Liver (tissue), 7 donors: ENCODE measurements at regions not wholly inside any gene's neighbourhood (a gene's known extent, or its start where the extent isn't known, plus 50 kb on each side); places are given as distances from the start of the nearest gene placed in this dataset.

ENCODE experiments used
- DNase-seq: peaks from one replicate; pipeline ENCODE4 v3.0.0-alpha.2; 2017; ENCODE audit warnings: low spot score
- H3K27ac ChIP-seq, 2 donors: one replicate each; pipeline ENCODE4 v1.7.0; 2013; ENCODE audit warnings: inconsistent platforms in 2 of 2, low read length in 2 of 2, control low read depth in 1 of 2, low read depth in 1 of 2, mild to moderate bottlenecking in 1 of 2
- H3K27me3 ChIP-seq, 4 donors: one replicate each; pipeline versions ENCODE4 v1.6.1 to v1.7.0; 2013; ENCODE audit warnings: low read length in 3 of 4, inconsistent platforms in 1 of 4, mild to moderate bottlenecking in 1 of 4, moderate library complexity in 1 of 4; ENCODE audit not compliant: control insufficient read depth in 4 of 4, insufficient read depth in 4 of 4
- H3K36me3 ChIP-seq, 4 donors: one replicate each; pipeline versions ENCODE4 v1.6.1 to v1.7.0; 2013; ENCODE audit warnings: low read length in 3 of 4, mild to moderate bottlenecking in 3 of 4, low read depth in 1 of 4, moderate library complexity in 1 of 4; ENCODE audit not compliant: control insufficient read depth in 4 of 4, insufficient read depth in 3 of 4
- H3K4me1 ChIP-seq, 4 donors: one replicate each; pipeline versions ENCODE4 v1.6.1 to v1.7.0; 2013; ENCODE audit warnings: low read length in 3 of 4, mild to moderate bottlenecking in 3 of 4, moderate library complexity in 1 of 4; ENCODE audit not compliant: control insufficient read depth in 4 of 4, insufficient read depth in 4 of 4
- H3K4me3 ChIP-seq, 3 donors: one replicate each; pipeline versions ENCODE4 v1.6.1 to v1.7.0; 2013; ENCODE audit warnings: low read length in 3 of 3, control low read depth in 1 of 3, low read depth in 1 of 3, mild to moderate bottlenecking in 1 of 3
- H3K9ac ChIP-seq, 2 donors: one replicate each; pipeline ENCODE4 v1.7.0; 2013; ENCODE audit warnings: low read length in 2 of 2, mild to moderate bottlenecking in 2 of 2, moderate library complexity in 2 of 2, control low read depth in 1 of 2, low read depth in 1 of 2
- H3K9me3 ChIP-seq, 4 donors: one replicate each; pipeline versions ENCODE4 v1.6.1 to v1.7.0; 2013; ENCODE audit warnings: low read length in 3 of 4; ENCODE audit not compliant: control insufficient read depth in 4 of 4
- FOXA2 ChIP-seq: IDR thresholded peaks from 2 replicates; pipeline ENCODE4 v1.6.1; 2016; ENCODE audit warnings: antibody characterized with exemption
- GABPA ChIP-seq, 2 donors: IDR thresholded peaks in 1 of 2; conservative IDR thresholded peaks in 1 of 2; 2 replicates each; pipeline ENCODE4 v1.6.1; 2016; ENCODE audit warnings: antibody characterized with exemption in 2 of 2, mild to moderate bottlenecking in 1 of 2, moderate library complexity in 1 of 2
- HNF4A ChIP-seq, 2 donors: conservative IDR thresholded peaks; 2 replicates each; pipeline ENCODE4 v1.6.1; 2016; ENCODE audit warnings: antibody characterized with exemption in 2 of 2, mild to moderate bottlenecking in 2 of 2
- JUND ChIP-seq, 2 donors: IDR thresholded peaks; 2 replicates each; pipeline ENCODE4 v1.6.1; 2016; ENCODE audit warnings: antibody characterized with exemption in 2 of 2
- MAX ChIP-seq: IDR thresholded peaks from 2 replicates; pipeline ENCODE4 v1.6.1; 2016; ENCODE audit warnings: antibody characterized with exemption
- NR2F2 ChIP-seq: IDR thresholded peaks from 2 replicates; pipeline ENCODE4 v1.6.1; 2016; ENCODE audit warnings: antibody characterized with exemption
- RAD21 ChIP-seq, 2 donors: IDR thresholded peaks; 2 replicates each; pipeline ENCODE4 v1.6.1; 2016; ENCODE audit warnings: antibody characterized with exemption in 2 of 2, mild to moderate bottlenecking in 2 of 2
- REST ChIP-seq: IDR thresholded peaks from 2 replicates; pipeline ENCODE4 v1.6.1; 2016; ENCODE audit warnings: antibody characterized with exemption, mild to moderate bottlenecking
- RXRA ChIP-seq, 2 donors: IDR thresholded peaks; 2 replicates each; pipeline ENCODE4 v1.6.1; 2017 to 2018; ENCODE audit warnings: antibody characterized with exemption in 2 of 2, mild to moderate bottlenecking in 1 of 2
- SP1 ChIP-seq: IDR thresholded peaks from 2 replicates; pipeline ENCODE4 v1.6.1; 2018; ENCODE audit warnings: antibody characterized with exemption, mild to moderate bottlenecking
- TAF1 ChIP-seq: conservative IDR thresholded peaks from 2 replicates; pipeline ENCODE4 v1.6.1; 2016; ENCODE audit warnings: antibody characterized with exemption, mild to moderate bottlenecking
- YY1 ChIP-seq: IDR thresholded peaks from 2 replicates; pipeline ENCODE4 v1.6.1; 2016; ENCODE audit warnings: antibody characterized with exemption, mild to moderate bottlenecking
- ZBTB33 ChIP-seq: IDR thresholded peaks from 2 replicates; pipeline ENCODE4 v1.6.1; 2016; ENCODE audit warnings: antibody characterized with exemption
- WGBS: extraction: QIAGEN DNeasy Blood & Tissue Kit; methylation state at CpG from one replicate; pipeline ENCODE4 v1.1.7; 2013; 5-methylcytosine and 5-hydroxymethylcytosine counted together
- donor health status: healthy.
- donor health status: healthy.
- donor health status: healthy.
- donor health status: healthy.

- TF ChIP-seq ZBTB33 (no peak), NR2F2 (no peak), HNF4A (conservative IDR thresholded peaks at IDR 0.05) (no peak)
Measured at GRCh38 chr15:93332168-93332553, 243.2 kb upstream of the RGMA start (continued).

GRCh38 chr15:93331545-93332167, 242.6 kb upstream of the RGMA start:
- Histone ChIP-seq H3K36me3 (no peaks in the 10 kb centered on the region), H3K27ac (no peak overlapping the region), H3K9me3 (no peaks in the 10 kb centered on the region), H3K4me3 (no peak overlapping the region), H3K9ac (no peak overlapping the region), H3K27me3 (peaks cover 0 to 12% (median 5%) of the 10 kb centered on the region in 4 donors), H3K4me1 (no peaks in the 10 kb centered on the region)
- no peak for DNase-seq
- TF ChIP-seq MAX (no peak), RXRA (IDR thresholded peaks at IDR 0.05) (no peak)
- WGBS = 15% methylated on average over 9 of the region's 9 CpGs

- H3K27me3 ChIP-seq = peaks cover 0 to 12% (median 5%) of the 10 kb centered on the region in 4 donors
- DNase-seq = no peak
- no peaks in the 10 kb centered on the region for H3K9me3 ChIP-seq
- no peak overlapping the region for H3K4me3 ChIP-seq
- TF ChIP-seq SP1 = no peak
- TF ChIP-seq REST = no peak
- TF ChIP-seq RAD21 (IDR thresholded peaks at IDR 0.05) = no peak
- no peak for TF ChIP-seq GABPA (IDR thresholded peaks at IDR 0.05 in 1 of 2, conservative IDR thresholded peaks at IDR 0.05 in 1 of 2)
- no peak for TF ChIP-seq YY1
- TF ChIP-seq TAF1 = no peak
- TF ChIP-seq HNF4A (conservative IDR thresholded peaks at IDR 0.05) = no peak
- TF ChIP-seq NR2F2 = no peak
- TF ChIP-seq FOXA2 = no peak
- no peak for TF ChIP-seq ZBTB33
- no peak for TF ChIP-seq RXRA (IDR thresholded peaks at IDR 0.05)
- TF ChIP-seq JUND (IDR thresholded peaks at IDR 0.05) = no peak
- H3K27ac ChIP-seq = no peak overlapping the region
- H3K9ac ChIP-seq = no peak overlapping the region
- no peaks in the 10 kb centered on the region for H3K36me3 ChIP-seq
- WGBS = 57% methylated on average over 6 of the region's 6 CpGs
- no peaks in the 10 kb centered on the region for H3K4me1 ChIP-seq
Measured at GRCh38 chr15:93330912-93331544, 242.0 kb upstream of the RGMA start.
